ENCODE measurements at regions not wholly inside any gene's neighbourhood (a gene's known extent, or its start where the extent isn't known, plus 50 kb on each side); places are given as distances from the start of the nearest gene placed in this dataset.

DNA sequence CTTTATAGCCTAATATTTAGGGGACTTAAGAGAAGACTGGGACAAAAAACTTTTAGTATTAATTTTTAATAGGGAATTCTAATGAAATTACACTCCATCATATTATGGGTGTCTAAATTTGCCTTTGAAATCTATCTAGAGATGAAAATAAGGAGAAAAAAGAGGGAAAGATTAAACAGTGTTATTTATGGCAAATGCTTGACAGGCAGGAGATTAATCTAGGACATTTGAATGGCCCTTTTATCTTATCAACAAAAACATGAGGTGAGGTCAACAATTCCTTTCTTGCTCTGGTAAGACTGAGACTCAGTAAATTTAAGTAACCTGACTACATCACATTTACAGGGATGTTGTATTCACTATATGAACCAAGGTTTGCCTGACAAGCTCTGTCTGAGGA, 852.8 kb upstream of the CTNND2 start:
- no peak overlapping the region for H3K4me3 Mint-ChIP-seq (ENCODE audit: unreplicated experiment)
- H3K36me3 Mint-ChIP-seq (ENCODE audit: unreplicated experiment), result no peaks in the 10 kb centered on the region
- no peaks in the 10 kb centered on the region for H3K4me1 Mint-ChIP-seq (ENCODE audit: low read depth, unreplicated experiment)
- no peaks in the 10 kb centered on the region for H3K9me3 Mint-ChIP-seq (ENCODE audit: unreplicated experiment)
- TF ChIP-seq, protein P1, sequence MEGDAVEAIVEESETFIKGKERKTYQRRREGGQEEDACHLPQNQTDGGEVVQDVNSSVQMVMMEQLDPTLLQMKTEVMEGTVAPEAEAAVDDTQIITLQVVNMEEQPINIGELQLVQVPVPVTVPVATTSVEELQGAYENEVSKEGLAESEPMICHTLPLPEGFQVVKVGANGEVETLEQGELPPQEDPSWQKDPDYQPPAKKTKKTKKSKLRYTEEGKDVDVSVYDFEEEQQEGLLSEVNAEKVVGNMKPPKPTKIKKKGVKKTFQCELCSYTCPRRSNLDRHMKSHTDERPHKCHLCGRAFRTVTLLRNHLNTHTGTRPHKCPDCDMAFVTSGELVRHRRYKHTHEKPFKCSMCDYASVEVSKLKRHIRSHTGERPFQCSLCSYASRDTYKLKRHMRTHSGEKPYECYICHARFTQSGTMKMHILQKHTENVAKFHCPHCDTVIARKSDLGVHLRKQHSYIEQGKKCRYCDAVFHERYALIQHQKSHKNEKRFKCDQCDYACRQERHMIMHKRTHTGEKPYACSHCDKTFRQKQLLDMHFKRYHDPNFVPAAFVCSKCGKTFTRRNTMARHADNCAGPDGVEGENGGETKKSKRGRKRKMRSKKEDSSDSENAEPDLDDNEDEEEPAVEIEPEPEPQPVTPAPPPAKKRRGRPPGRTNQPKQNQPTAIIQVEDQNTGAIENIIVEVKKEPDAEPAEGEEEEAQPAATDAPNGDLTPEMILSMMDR (IDR thresholded peaks at IDR 0.05; ENCODE audit: partially characterized antibody, unreplicated experiment), result no peak
- no peak for DNase-seq
- no peaks in the 10 kb centered on the region for H3K27me3 Mint-ChIP-seq (ENCODE audit: unreplicated experiment)
- no peak overlapping the region for H3K27ac Mint-ChIP-seq (ENCODE audit: unreplicated experiment)

DNA sequence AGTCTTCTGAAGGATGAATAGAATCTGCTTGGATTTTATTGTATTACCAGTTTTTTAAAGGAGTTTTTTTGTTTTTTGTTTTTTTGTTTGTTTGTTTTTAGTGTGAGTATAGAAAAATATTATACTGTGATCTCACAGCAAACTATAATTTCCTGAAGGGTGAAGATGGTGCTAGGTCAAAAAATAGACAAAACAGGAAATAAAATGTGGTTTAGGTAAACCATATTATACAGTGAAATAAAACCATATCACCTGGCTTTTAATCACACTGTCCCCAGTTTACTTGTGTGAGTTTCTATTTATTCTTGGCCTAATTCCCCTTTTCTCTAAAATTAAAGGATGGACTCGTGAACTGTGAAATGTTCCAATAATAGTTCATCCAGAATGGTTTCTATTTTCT, 841.3 kb upstream of the CTNND2 start:
- H3K9me3 Mint-ChIP-seq (ENCODE audit: unreplicated experiment), result no peaks in the 10 kb centered on the region
- H3K27ac Mint-ChIP-seq (ENCODE audit: unreplicated experiment), result no peak overlapping the region
- no peaks in the 10 kb centered on the region for H3K36me3 Mint-ChIP-seq (ENCODE audit: unreplicated experiment)
- H3K4me1 Mint-ChIP-seq (ENCODE audit: low read depth, unreplicated experiment), result no peaks in the 10 kb centered on the region
- TF ChIP-seq, protein P1 (IDR thresholded peaks at IDR 0.05; ENCODE audit: partially characterized antibody, unreplicated experiment), result no peak
- DNase-seq, result no peak
- H3K27me3 Mint-ChIP-seq (ENCODE audit: unreplicated experiment), result no peaks in the 10 kb centered on the region
- H3K4me3 Mint-ChIP-seq (ENCODE audit: unreplicated experiment), result no peak overlapping the region

DNA sequence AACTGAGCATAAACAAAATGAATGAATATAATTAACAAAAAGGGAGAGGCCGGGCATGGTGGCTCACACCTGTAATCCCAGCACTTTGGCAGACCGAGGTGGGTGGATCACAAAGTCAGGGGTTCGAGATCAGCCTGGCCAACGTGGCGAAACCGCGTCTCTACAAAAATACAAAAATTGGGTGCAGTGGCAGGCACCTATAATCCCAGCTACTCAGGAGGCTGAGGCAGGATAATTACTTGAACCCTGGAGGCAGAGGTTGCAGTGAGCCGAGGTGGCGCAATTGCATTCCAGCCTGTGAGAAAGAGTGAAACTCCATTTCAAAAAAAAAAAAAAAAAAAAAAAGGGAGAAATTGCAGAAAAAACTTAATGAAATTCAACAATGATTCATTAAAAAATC, 839.3 kb upstream of the CTNND2 start:
- H3K27me3 Mint-ChIP-seq (ENCODE audit: unreplicated experiment), result no peaks in the 10 kb centered on the region
- H3K4me1 Mint-ChIP-seq (ENCODE audit: low read depth, unreplicated experiment), result peaks cover 2% of the 10 kb centered on the region
- TF ChIP-seq, protein P1 (IDR thresholded peaks at IDR 0.05; ENCODE audit: partially characterized antibody, unreplicated experiment), result no peak
- no peak overlapping the region for H3K4me3 Mint-ChIP-seq (ENCODE audit: unreplicated experiment)
- no peak overlapping the region for H3K27ac Mint-ChIP-seq (ENCODE audit: unreplicated experiment)
- H3K36me3 Mint-ChIP-seq (ENCODE audit: unreplicated experiment), result no peaks in the 10 kb centered on the region
- DNase-seq, result no peak
- H3K9me3 Mint-ChIP-seq (ENCODE audit: unreplicated experiment), result no peaks in the 10 kb centered on the region

DNA sequence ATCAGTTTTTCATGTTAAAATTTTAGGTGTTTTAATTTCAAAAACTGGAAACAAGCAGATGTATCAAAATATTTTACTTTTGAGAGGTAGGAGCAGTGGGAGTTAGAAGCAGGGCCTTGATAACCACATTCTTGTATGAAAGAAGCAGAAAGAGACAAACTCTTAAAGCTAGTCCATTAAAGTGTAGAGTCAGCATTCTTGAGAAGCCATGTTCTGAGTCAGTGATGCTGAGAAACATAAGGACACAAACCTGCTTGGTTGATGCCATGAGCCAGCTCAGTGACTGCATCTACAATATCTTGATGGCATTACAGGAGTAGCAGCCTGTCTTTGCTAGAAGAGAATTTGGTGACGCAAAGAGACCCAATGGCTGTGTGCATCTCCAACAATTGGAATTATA, 826.1 kb upstream of the CTNND2 start:
- H3K27ac Mint-ChIP-seq (ENCODE audit: unreplicated experiment), result no peak overlapping the region
- peaks cover 4% of the 10 kb centered on the region for H3K9me3 Mint-ChIP-seq (ENCODE audit: unreplicated experiment)
- H3K27me3 Mint-ChIP-seq (ENCODE audit: unreplicated experiment), result no peaks in the 10 kb centered on the region
- no peak for DNase-seq
- H3K36me3 Mint-ChIP-seq (ENCODE audit: unreplicated experiment), result peaks cover 9% of the 10 kb centered on the region
- no peak overlapping the region for H3K4me3 Mint-ChIP-seq (ENCODE audit: unreplicated experiment)
- TF ChIP-seq, protein P1 (IDR thresholded peaks at IDR 0.05; ENCODE audit: partially characterized antibody, unreplicated experiment), result no peak
- H3K4me1 Mint-ChIP-seq (ENCODE audit: low read depth, unreplicated experiment), result no peaks in the 10 kb centered on the region

DNA sequence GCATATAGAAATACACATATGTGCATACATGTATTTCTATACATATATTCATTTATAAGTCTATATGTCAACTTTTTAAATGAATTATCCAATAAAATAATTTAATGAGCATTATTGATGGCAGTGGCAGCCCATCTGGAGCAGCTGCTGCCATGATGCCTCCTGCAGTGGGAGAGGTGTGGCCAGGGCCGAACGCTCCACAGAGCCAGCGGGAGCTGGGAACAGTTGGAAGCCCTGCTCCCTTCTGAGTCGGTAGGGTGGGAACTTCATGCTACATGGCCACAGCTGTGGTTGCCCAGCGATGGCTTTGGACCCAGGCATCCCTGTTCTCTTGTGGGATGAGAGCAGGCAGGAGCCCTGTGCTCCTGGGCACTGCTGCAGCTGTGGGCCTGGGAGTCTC, 812.4 kb upstream of the CTNND2 start:
- TF ChIP-seq, protein P1 (IDR thresholded peaks at IDR 0.05; ENCODE audit: partially characterized antibody, unreplicated experiment), result no peak
- no peaks in the 10 kb centered on the region for H3K9me3 Mint-ChIP-seq (ENCODE audit: unreplicated experiment)
- H3K36me3 Mint-ChIP-seq (ENCODE audit: unreplicated experiment), result no peaks in the 10 kb centered on the region

More for the DNA sequence above, 812.4 kb upstream of the CTNND2 start:
- no peaks in the 10 kb centered on the region for H3K4me1 Mint-ChIP-seq (ENCODE audit: low read depth, unreplicated experiment)
- no peak for DNase-seq
- no peak overlapping the region for H3K4me3 Mint-ChIP-seq (ENCODE audit: unreplicated experiment)
- no peak overlapping the region for H3K27ac Mint-ChIP-seq (ENCODE audit: unreplicated experiment)
- H3K27me3 Mint-ChIP-seq (ENCODE audit: unreplicated experiment), result no peaks in the 10 kb centered on the region
